UCSD-AML1 (cell line): ENCODE measurements at regions not wholly inside any gene's neighbourhood (a gene's known extent, or its start where the extent isn't known, plus 50 kb on each side); places are given as distances from the start of the nearest gene placed in this dataset.
A peak's percentile ranks its signal among the peaks of the same experiment; 100 is the strongest.

Experiments
- DNase-seq: peaks from one replicate; lab custom pipeline; 2025; ENCODE audit not compliant: unreplicated experiment; lab: John Stamatoyannopoulos, UW

GRCh38 chr6:139821676-139822223 lies 447.3 kb upstream of the CITED2 start:
- DNase-seq: no peak

- DNase-seq: no peak
These were observed 445.8 kb upstream of the CITED2 start for GRCh38 chr6:139820210-139820609.

GRCh38 chr6:139819776-139820175 lies 445.3 kb upstream of the CITED2 start:
- no peak for DNase-seq

- no peak for DNase-seq
These were observed 438.5 kb upstream of the CITED2 start for GRCh38 chr6:139812939-139813338.

GRCh38 chr6:139801571-139802321 lies 427.3 kb upstream of the CITED2 start:
- DNase-seq: no peak

- no peak for DNase-seq
These were observed 426.4 kb upstream of the CITED2 start for GRCh38 chr6:139800837-139801236.

GRCh38 chr6:139790527-139790926 lies 416.1 kb upstream of the CITED2 start:
- no peak for DNase-seq

GRCh38 chr6:139784222-139784769 lies 409.8 kb upstream of the CITED2 start:
- DNase-seq: no peak

- no peak for DNase-seq
These were observed 405.7 kb upstream of the CITED2 start for GRCh38 chr6:139779988-139780774.

- DNase-seq: no peak
These were observed 404.2 kb upstream of the CITED2 start for GRCh38 chr6:139778688-139779087.

- DNase-seq: no peak
These were observed 403.7 kb upstream of the CITED2 start for GRCh38 chr6:139778106-139778505.

- no peak for DNase-seq
These were observed 402.9 kb upstream of the CITED2 start for GRCh38 chr6:139777202-139777970.

GRCh38 chr6:139776041-139776440 lies 401.6 kb upstream of the CITED2 start:
- DNase-seq: no peak

GRCh38 chr6:139768196-139768595 lies 393.7 kb upstream of the CITED2 start:
- no peak for DNase-seq

GRCh38 chr6:139766796-139767195 lies 392.3 kb upstream of the CITED2 start:
- DNase-seq: no peak

- no peak for DNase-seq
These were observed 391.4 kb upstream of the CITED2 start for GRCh38 chr6:139765825-139766285.

- DNase-seq: peak; percentile 42
These were observed 390.1 kb upstream of the CITED2 start for GRCh38 chr6:139764498-139764986.

- no peak for DNase-seq
These were observed 389.2 kb upstream of the CITED2 start for GRCh38 chr6:139763468-139764210.

- DNase-seq: no peak
These were observed 388.2 kb upstream of the CITED2 start for GRCh38 chr6:139762587-139763031.

- no peak for DNase-seq
These were observed 385.7 kb upstream of the CITED2 start for GRCh38 chr6:139760128-139760527.
